Mucosa of descending colon (tissue), 3 donors: ENCODE measurements at regions not wholly inside any gene's neighbourhood (a gene's known extent, or its start where the extent isn't known, plus 50 kb on each side); places are given as distances from the start of the nearest gene placed in this dataset.

Source experiments
- ATAC-seq: fragments of 200-7000 bp; cut with Tn5 transposase; one replicate; pipeline ENCODE4 v1.9.1; 2020; ENCODE audit warnings: mild to moderate bottlenecking, moderate library complexity
- DNase-seq, 3 donors: peaks; one replicate each; pipeline ENCODE4 v3.0.0-alpha.2; 2020
- H3K36me3 ChIP-seq: fragments of 200-600 bp; one replicate; pipeline ENCODE4 v1.8.0; 2021; ENCODE audit warnings: low read depth, mild to moderate bottlenecking
- H3K4me1 ChIP-seq: fragments of 200-600 bp; one replicate; pipeline ENCODE4 v1.8.0; 2021; ENCODE audit warnings: low read depth, mild to moderate bottlenecking
- H3K4me3 ChIP-seq: fragments of 200-600 bp; one replicate; pipeline ENCODE4 v1.8.0; 2021; ENCODE audit warnings: mild to moderate bottlenecking
- H3K9me3 ChIP-seq: fragments of 200-600 bp; one replicate; pipeline ENCODE4 v1.8.0; 2021; ENCODE audit warnings: mild to moderate bottlenecking
- intact Hi-C, 2 donors: fragments of 100-400 bp; cut with DNase I in 1 of 2; cut with micrococcal nuclease in 1 of 2; formaldehyde crosslinking; loops; one replicate each; pipeline versions ENCODE4 v1.11.0 to v1.11.1; 2022; cut with DNase I, micrococcal nuclease
- TF ChIP-seq, protein P1 (sequence below): fragments of 200-600 bp; IDR thresholded peaks from one replicate; pipeline ENCODE4 v1.8.0; 2022; ENCODE audit warnings: antibody characterized with exemption, mild to moderate bottlenecking
- donor health status: DM: no; HTN: no; CAD: no; lungs with moderate emphysema.
- donor health status: DM: no; HTN: no; CAD: no.
- donor health status: DM: no; HTN: yes; CAD: no.

DNA sequence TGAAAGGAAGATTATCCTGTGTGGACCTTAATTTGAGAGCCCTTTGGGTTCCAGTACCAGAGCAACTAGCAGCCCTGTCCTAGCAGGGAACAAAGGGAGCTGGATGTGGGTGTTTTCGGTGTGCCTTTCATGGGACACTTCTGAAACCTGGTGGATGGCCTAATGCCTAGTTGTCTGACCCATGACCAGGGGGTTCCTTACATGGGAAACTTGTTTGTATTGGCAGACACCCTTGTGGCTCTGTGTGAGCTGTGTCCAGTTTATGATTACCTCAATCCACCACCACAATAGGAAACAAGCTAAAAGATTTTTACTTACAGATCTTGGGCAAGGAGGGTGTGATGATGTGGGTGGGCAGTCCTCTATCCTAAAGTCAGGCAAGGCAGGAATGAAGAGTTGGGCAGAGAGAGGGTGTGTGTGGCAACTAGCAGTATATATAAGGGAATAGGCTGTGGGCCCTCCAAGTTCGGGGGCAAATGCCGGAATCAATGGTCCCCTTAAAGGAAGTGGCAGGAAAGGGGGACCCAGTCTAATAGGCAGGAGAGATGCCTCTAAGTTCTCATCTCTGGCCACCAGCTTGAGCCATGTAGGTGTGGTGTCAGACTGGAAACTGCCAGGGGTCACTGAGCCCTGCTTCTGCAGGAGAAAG is 264.6 kb downstream of the QKI start:
- no peak for ATAC-seq
- Histone ChIP-seq H3K36me3 (no peaks in the 10 kb centered on the region), H3K4me1 (no peaks in the 10 kb centered on the region), H3K4me3 (no peak overlapping the region), H3K9me3 (no peaks in the 10 kb centered on the region)
- intact Hi-C loops: no loop called here
- TF ChIP-seq, protein P1, sequence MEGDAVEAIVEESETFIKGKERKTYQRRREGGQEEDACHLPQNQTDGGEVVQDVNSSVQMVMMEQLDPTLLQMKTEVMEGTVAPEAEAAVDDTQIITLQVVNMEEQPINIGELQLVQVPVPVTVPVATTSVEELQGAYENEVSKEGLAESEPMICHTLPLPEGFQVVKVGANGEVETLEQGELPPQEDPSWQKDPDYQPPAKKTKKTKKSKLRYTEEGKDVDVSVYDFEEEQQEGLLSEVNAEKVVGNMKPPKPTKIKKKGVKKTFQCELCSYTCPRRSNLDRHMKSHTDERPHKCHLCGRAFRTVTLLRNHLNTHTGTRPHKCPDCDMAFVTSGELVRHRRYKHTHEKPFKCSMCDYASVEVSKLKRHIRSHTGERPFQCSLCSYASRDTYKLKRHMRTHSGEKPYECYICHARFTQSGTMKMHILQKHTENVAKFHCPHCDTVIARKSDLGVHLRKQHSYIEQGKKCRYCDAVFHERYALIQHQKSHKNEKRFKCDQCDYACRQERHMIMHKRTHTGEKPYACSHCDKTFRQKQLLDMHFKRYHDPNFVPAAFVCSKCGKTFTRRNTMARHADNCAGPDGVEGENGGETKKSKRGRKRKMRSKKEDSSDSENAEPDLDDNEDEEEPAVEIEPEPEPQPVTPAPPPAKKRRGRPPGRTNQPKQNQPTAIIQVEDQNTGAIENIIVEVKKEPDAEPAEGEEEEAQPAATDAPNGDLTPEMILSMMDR: no peak
- DNase-seq: no peak

DNA sequence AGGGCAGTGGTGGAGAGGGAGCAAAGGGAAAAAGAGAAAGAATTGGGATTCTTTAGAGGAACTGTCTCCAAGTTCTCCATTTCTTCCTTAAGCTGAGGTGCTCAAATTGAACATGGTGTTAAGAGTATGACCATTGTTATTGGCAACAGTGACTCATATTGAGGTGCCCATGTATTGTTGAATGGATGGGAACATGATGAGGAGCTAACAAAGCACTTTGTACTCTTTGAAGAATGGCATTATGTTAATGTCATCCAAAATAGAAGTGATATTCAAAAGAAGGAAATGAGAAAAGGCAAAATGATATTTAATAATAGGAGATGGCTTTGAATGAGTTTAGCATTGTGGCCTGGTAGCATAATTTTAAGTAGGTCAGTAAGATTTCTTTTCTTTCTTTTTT is 261.1 kb downstream of the QKI start:
- TF ChIP-seq, protein P1: no peak
- DNase-seq (no peak), ATAC-seq (no peak)
- intact Hi-C loops: no loop called here
- Histone ChIP-seq H3K4me3 (no peak overlapping the region), H3K9me3 (peaks cover 6% of the 10 kb centered on the region), H3K36me3 (no peaks in the 10 kb centered on the region), H3K4me1 (no peaks in the 10 kb centered on the region)

DNA sequence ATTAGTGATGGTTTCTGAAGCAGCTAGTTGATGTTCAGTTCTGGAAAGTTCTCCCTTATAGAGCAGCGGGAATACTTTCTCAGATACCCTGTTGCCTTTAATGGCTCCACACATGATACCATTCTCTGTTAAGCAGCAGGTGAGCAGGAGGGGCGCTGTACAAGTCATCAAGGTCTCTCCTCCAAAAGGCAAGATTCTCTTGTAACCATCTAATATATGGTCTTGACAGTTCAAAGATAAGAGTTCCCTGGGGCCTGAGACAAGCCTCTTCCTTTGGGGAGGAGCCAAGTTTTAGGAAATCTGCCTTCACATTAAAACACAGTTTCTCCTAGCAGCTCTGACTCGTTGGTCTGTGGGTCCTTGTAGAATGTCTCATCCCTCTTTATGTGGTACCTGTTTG is 258.2 kb downstream of the QKI start:
- H3K9me3 ChIP-seq: peaks cover 6% of the 10 kb centered on the region
- TF ChIP-seq, protein P1: no peak
- H3K36me3 ChIP-seq: no peaks in the 10 kb centered on the region
- no peaks in the 10 kb centered on the region for H3K4me1 ChIP-seq
- no peak overlapping the region for H3K4me3 ChIP-seq
- no peak for ATAC-seq
- DNase-seq: no peak
- intact Hi-C loops: no loop called here

DNA sequence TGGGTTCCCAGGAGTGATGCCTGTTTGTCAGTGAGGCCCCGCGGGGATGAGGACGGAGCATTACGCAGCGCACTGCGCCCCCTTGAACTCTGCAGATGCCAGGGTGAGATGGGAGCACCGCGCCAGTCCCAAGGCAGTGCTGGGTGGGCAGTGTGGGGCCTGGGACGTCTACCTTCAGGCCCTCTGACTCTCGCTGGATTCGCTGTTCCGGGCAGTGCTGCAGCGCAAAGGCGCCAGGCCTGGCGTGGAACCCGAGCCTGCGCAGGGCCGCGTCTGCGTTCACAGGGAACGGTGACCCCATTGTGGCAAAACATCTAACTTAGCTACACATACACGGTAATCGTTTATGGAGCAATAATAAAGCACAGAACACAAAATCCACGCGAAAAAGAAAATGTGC is 257.3 kb downstream of the QKI start:
- ATAC-seq: no peak
- no peak overlapping the region for H3K4me3 ChIP-seq
- intact Hi-C loops: no loop called here
- no peaks in the 10 kb centered on the region for H3K36me3 ChIP-seq
- DNase-seq: no peak
- TF ChIP-seq, protein P1: no peak
- H3K4me1 ChIP-seq: no peaks in the 10 kb centered on the region
- H3K9me3 ChIP-seq: peaks cover 6% of the 10 kb centered on the region

DNA sequence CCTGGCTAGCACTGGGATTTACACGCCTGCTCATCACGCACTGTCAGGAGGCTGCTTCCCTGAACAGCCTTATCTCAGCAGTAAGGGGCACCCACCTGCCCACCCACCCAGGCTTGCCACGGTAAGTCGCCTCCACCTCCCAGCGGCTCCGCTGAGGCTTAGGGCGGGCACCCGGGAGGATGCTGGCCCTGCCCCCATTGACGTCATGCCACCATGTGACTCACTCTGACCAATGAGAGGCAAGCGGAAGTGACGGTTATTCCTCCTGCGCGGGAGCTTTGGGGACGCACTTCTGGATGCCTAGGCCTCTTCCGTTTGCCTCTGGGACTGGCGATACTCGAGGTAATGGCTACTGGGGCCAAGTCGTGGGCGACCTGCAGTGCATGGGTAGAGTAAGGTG is 256.8 kb downstream of the QKI start:
- ATAC-seq (no peak), DNase-seq (no peak)
- Histone ChIP-seq H3K4me3 (no peak overlapping the region), H3K9me3 (peaks cover 6% of the 10 kb centered on the region), H3K36me3 (no peaks in the 10 kb centered on the region), H3K4me1 (no peaks in the 10 kb centered on the region)
- TF ChIP-seq, protein P1: no peak
- intact Hi-C loops: no loop called here

DNA sequence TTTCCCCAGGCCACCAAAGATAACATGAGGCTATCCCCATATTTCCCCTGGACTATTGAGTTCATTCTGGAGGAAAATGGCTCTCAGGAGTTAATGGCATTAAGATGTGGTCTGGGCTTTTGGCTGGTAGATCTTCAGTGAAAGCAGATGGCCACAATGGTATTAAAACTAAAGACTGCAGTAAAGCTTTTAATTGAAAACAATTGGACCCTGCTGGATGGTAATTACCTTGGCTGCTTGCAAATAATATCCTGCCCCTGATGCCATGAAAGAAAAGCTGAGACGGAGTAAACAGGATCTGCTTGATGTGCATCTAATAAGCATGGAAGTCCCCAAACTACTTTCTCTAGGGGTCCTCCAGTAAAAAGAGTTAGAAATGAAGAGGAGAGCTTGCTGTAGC is 255.8 kb downstream of the QKI start:
- no peaks in the 10 kb centered on the region for H3K36me3 ChIP-seq
- intact Hi-C loops: no loop called here
- ATAC-seq (no peak), DNase-seq (no peak)
- no peak overlapping the region for H3K4me3 ChIP-seq
- H3K9me3 ChIP-seq: peaks cover 6% of the 10 kb centered on the region
- H3K4me1 ChIP-seq: no peaks in the 10 kb centered on the region
- TF ChIP-seq, protein P1: no peak
